ENCODE measurements at regions not wholly inside any gene's neighbourhood (a gene's known extent, or its start where the extent isn't known, plus 50 kb on each side); places are given as distances from the start of the nearest gene placed in this dataset.

GRCh38 chr15:56816781-56817180, 83.5 kb upstream of the ZNF280D start:
- no peak overlapping the region for H3K9ac ChIP-seq (ENCODE audit: low read length)
- H4K20me1 ChIP-seq (ENCODE audit: insufficient read depth, low read depth, low read length), result no peaks in the 10 kb centered on the region
- no peaks in the 10 kb centered on the region for H3K27me3 ChIP-seq (ENCODE audit: low read length)
- no peak overlapping the region for H2AFZ ChIP-seq (ENCODE audit: low read length)
- H3K27ac ChIP-seq (ENCODE audit: low read length), result no peak overlapping the region
- peaks cover 17% of the 10 kb centered on the region for H3K4me1 ChIP-seq (ENCODE audit: low read length)
- no peaks in the 10 kb centered on the region for H3K36me3 ChIP-seq (ENCODE audit: insufficient read depth, low read length)
- no peaks in the 10 kb centered on the region for H3K9me2 ChIP-seq (replicated peaks; ENCODE audit: insufficient read depth, low read length)
- no peaks in the 10 kb centered on the region for H3K9me3 ChIP-seq (ENCODE audit: low read length)
- DNase-seq, result no peak
- H3K79me2 ChIP-seq (ENCODE audit: low read length), result no peaks in the 10 kb centered on the region
- no peak overlapping the region for H3K4me3 ChIP-seq (ENCODE audit: low read length)
- no peak overlapping the region for H3K4me2 ChIP-seq (ENCODE audit: low read depth, low read length, poor library complexity, severe bottlenecking)

- no peak overlapping the region for H3K9ac ChIP-seq (ENCODE audit: low read length)
- no peaks in the 10 kb centered on the region for H3K36me3 ChIP-seq (ENCODE audit: insufficient read depth, low read length)
- H3K79me2 ChIP-seq (ENCODE audit: low read length), result no peaks in the 10 kb centered on the region
- peaks cover 13% of the 10 kb centered on the region for H3K4me1 ChIP-seq (ENCODE audit: low read length)
- no peaks in the 10 kb centered on the region for H3K27me3 ChIP-seq (ENCODE audit: low read length)
- no peak overlapping the region for H2AFZ ChIP-seq (ENCODE audit: low read length)
- no peak overlapping the region for H3K4me3 ChIP-seq (ENCODE audit: low read length)
- no peak overlapping the region for H3K27ac ChIP-seq (ENCODE audit: low read length)
- H3K9me3 ChIP-seq (ENCODE audit: low read length), result no peaks in the 10 kb centered on the region
- no peaks in the 10 kb centered on the region for H3K9me2 ChIP-seq (replicated peaks; ENCODE audit: insufficient read depth, low read length)
- DNase-seq, result no peak
- no peaks in the 10 kb centered on the region for H4K20me1 ChIP-seq (ENCODE audit: insufficient read depth, low read depth, low read length)
- H3K4me2 ChIP-seq (ENCODE audit: low read depth, low read length, poor library complexity, severe bottlenecking), result no peak overlapping the region
These were observed 81.9 kb upstream of the ZNF280D start for GRCh38 chr15:56815247-56815646.

GRCh38 chr15:56814429-56814828, 81.1 kb upstream of the ZNF280D start:
- Histone ChIP-seq H3K9me3 (ENCODE audit: low read length) (peaks cover 4% of the 10 kb centered on the region; the same call in 1 of the 2 replicates), H3K4me2 (ENCODE audit: low read depth, low read length, poor library complexity, severe bottlenecking) (no peak overlapping the region), H3K4me1 (ENCODE audit: low read length) (peaks cover 7% of the 10 kb centered on the region), H3K4me3 (ENCODE audit: low read length) (no peak overlapping the region), H3K36me3 (ENCODE audit: insufficient read depth, low read length) (no peaks in the 10 kb centered on the region), H3K27me3 (ENCODE audit: low read length) (no peaks in the 10 kb centered on the region), H3K79me2 (ENCODE audit: low read length) (no peaks in the 10 kb centered on the region), H3K9ac (ENCODE audit: low read length) (no peak overlapping the region), H4K20me1 (ENCODE audit: insufficient read depth, low read depth, low read length) (no peaks in the 10 kb centered on the region), H3K27ac (ENCODE audit: low read length) (no peak overlapping the region), H2AFZ (ENCODE audit: low read length) (no peak overlapping the region), H3K9me2 (replicated peaks; ENCODE audit: insufficient read depth, low read length) (no peaks in the 10 kb centered on the region)
- no peak for DNase-seq

GRCh38 chr15:56813995-56814394, 80.7 kb upstream of the ZNF280D start:
- Histone ChIP-seq H3K27me3 (ENCODE audit: low read length) (no peaks in the 10 kb centered on the region), H3K9me3 (ENCODE audit: low read length) (peaks cover 5% of the 10 kb centered on the region; the same call in 1 of the 2 replicates), H3K4me1 (ENCODE audit: low read length) (peaks cover 7% of the 10 kb centered on the region), H3K4me3 (ENCODE audit: low read length) (no peak overlapping the region), H2AFZ (ENCODE audit: low read length) (no peak overlapping the region), H3K27ac (ENCODE audit: low read length) (no peak overlapping the region), H4K20me1 (ENCODE audit: insufficient read depth, low read depth, low read length) (no peaks in the 10 kb centered on the region), H3K9ac (ENCODE audit: low read length) (no peak overlapping the region), H3K4me2 (ENCODE audit: low read depth, low read length, poor library complexity, severe bottlenecking) (no peak overlapping the region), H3K36me3 (ENCODE audit: insufficient read depth, low read length) (no peaks in the 10 kb centered on the region), H3K79me2 (ENCODE audit: low read length) (no peaks in the 10 kb centered on the region), H3K9me2 (replicated peaks; ENCODE audit: insufficient read depth, low read length) (no peaks in the 10 kb centered on the region)
- no peak for DNase-seq

- Histone ChIP-seq H3K9me2 (replicated peaks; ENCODE audit: insufficient read depth, low read length) (no peaks in the 10 kb centered on the region), H3K4me3 (ENCODE audit: low read length) (no peak overlapping the region), H3K36me3 (ENCODE audit: insufficient read depth, low read length) (peaks cover 3% of the 10 kb centered on the region; the same call in 1 of the 2 replicates), H3K4me2 (ENCODE audit: low read depth, low read length, poor library complexity, severe bottlenecking) (no peak overlapping the region), H3K9me3 (ENCODE audit: low read length) (peaks cover 15% of the 10 kb centered on the region; the same call in 1 of the 2 replicates), H3K27ac (ENCODE audit: low read length) (no peak overlapping the region), H4K20me1 (ENCODE audit: insufficient read depth, low read depth, low read length) (no peaks in the 10 kb centered on the region), H3K27me3 (ENCODE audit: low read length) (no peaks in the 10 kb centered on the region), H3K9ac (ENCODE audit: low read length) (no peak overlapping the region), H3K4me1 (ENCODE audit: low read length) (peaks cover 7% of the 10 kb centered on the region), H2AFZ (ENCODE audit: low read length) (no peak overlapping the region), H3K79me2 (ENCODE audit: low read length) (no peaks in the 10 kb centered on the region)
- no peak for DNase-seq
These were observed 79.7 kb upstream of the ZNF280D start for GRCh38 chr15:56812961-56813360.

- Histone ChIP-seq H3K4me3 (ENCODE audit: low read length) (no peak overlapping the region), H3K27me3 (ENCODE audit: low read length) (no peaks in the 10 kb centered on the region), H3K4me1 (ENCODE audit: low read length) (peaks cover 7% of the 10 kb centered on the region), H2AFZ (ENCODE audit: low read length) (peak overlapping the region; percentile 93), H3K9me3 (ENCODE audit: low read length) (peaks cover 22% of the 10 kb centered on the region; the same call in 1 of the 2 replicates), H4K20me1 (ENCODE audit: insufficient read depth, low read depth, low read length) (no peaks in the 10 kb centered on the region), H3K9me2 (replicated peaks; ENCODE audit: insufficient read depth, low read length) (no peaks in the 10 kb centered on the region), H3K79me2 (ENCODE audit: low read length) (no peaks in the 10 kb centered on the region), H3K4me2 (ENCODE audit: low read depth, low read length, poor library complexity, severe bottlenecking) (no peak overlapping the region), H3K9ac (ENCODE audit: low read length) (no peak overlapping the region), H3K36me3 (ENCODE audit: insufficient read depth, low read length) (peaks cover 3% of the 10 kb centered on the region; the same call in 1 of the 2 replicates), H3K27ac (ENCODE audit: low read length) (no peak overlapping the region)
- DNase-seq, result no peak
These were observed 78.9 kb upstream of the ZNF280D start for GRCh38 chr15:56812221-56812620.

- no peaks in the 10 kb centered on the region for H4K20me1 ChIP-seq (ENCODE audit: insufficient read depth, low read depth, low read length)
- H3K4me1 ChIP-seq (ENCODE audit: low read length), result peaks cover 7% of the 10 kb centered on the region
- no peak overlapping the region for H3K4me3 ChIP-seq (ENCODE audit: low read length)
- H3K36me3 ChIP-seq (ENCODE audit: insufficient read depth, low read length), result peaks cover 3% of the 10 kb centered on the region; the same call in 1 of the 2 replicates
- H2AFZ ChIP-seq (ENCODE audit: low read length), result peak overlapping the region; percentile 93
- peak; percentile 55 for DNase-seq
- H3K27ac ChIP-seq (ENCODE audit: low read length), result no peak overlapping the region
- no peak overlapping the region for H3K9ac ChIP-seq (ENCODE audit: low read length)
- H3K27me3 ChIP-seq (ENCODE audit: low read length), result no peaks in the 10 kb centered on the region
- no peak overlapping the region for H3K4me2 ChIP-seq (ENCODE audit: low read depth, low read length, poor library complexity, severe bottlenecking)
- no peaks in the 10 kb centered on the region for H3K79me2 ChIP-seq (ENCODE audit: low read length)
- peaks cover 22% of the 10 kb centered on the region; the same call in 1 of the 2 replicates for H3K9me3 ChIP-seq (ENCODE audit: low read length)
- no peaks in the 10 kb centered on the region for H3K9me2 ChIP-seq (replicated peaks; ENCODE audit: insufficient read depth, low read length)
These were observed 78.3 kb upstream of the ZNF280D start for GRCh38 chr15:56811586-56811985.

- H4K20me1 ChIP-seq (ENCODE audit: insufficient read depth, low read depth, low read length), result no peaks in the 10 kb centered on the region
- H2AFZ ChIP-seq (ENCODE audit: low read length), result no peak overlapping the region
- no peak overlapping the region for H3K4me3 ChIP-seq (ENCODE audit: low read length)
- H3K27ac ChIP-seq (ENCODE audit: low read length), result no peak overlapping the region
- no peaks in the 10 kb centered on the region for H3K27me3 ChIP-seq (ENCODE audit: low read length)
- no peaks in the 10 kb centered on the region for H3K79me2 ChIP-seq (ENCODE audit: low read length)
- peaks cover 22% of the 10 kb centered on the region; the same call in 1 of the 2 replicates for H3K9me3 ChIP-seq (ENCODE audit: low read length)
- H3K9ac ChIP-seq (ENCODE audit: low read length), result no peak overlapping the region
- DNase-seq, result no peak
- no peak overlapping the region for H3K4me2 ChIP-seq (ENCODE audit: low read depth, low read length, poor library complexity, severe bottlenecking)
- H3K36me3 ChIP-seq (ENCODE audit: insufficient read depth, low read length), result peaks cover 3% of the 10 kb centered on the region; the same call in 1 of the 2 replicates
- no peaks in the 10 kb centered on the region for H3K9me2 ChIP-seq (replicated peaks; ENCODE audit: insufficient read depth, low read length)
- H3K4me1 ChIP-seq (ENCODE audit: low read length), result peaks cover 39% of the 10 kb centered on the region
These were observed 74.9 kb upstream of the ZNF280D start for GRCh38 chr15:56808160-56808559.

All from Karpas-422 (cell line).